SKM-1 (cell line): ENCODE measurements at regions not wholly inside any gene's neighbourhood (a gene's known extent, or its start where the extent isn't known, plus 50 kb on each side); places are given as distances from the start of the nearest gene placed in this dataset.
"Not testable (repeated sequence)": the region's sequence is repeated elsewhere in the genome, so short reads cannot be mapped to it uniquely, and the experiment has no call there.

ENCODE experiments used
- DNase-seq: peaks from one replicate; lab custom pipeline; 2025; ENCODE audit not compliant: unreplicated experiment; lab: John Stamatoyannopoulos, UW

- DNase-seq = no peak
Measured at GRCh38 chr10:3661271-3661670, 123.7 kb downstream of the KLF6 start.

GRCh38 chr10:3660753-3661152 is 124.3 kb downstream of the KLF6 start:
- no peak for DNase-seq

- no peak for DNase-seq
Measured at GRCh38 chr10:3659203-3659917, 125.6 kb downstream of the KLF6 start.

GRCh38 chr10:3658766-3659165 is 126.2 kb downstream of the KLF6 start:
- DNase-seq = no peak

- DNase-seq = no peak
Measured at GRCh38 chr10:3656214-3656613, 128.8 kb downstream of the KLF6 start.

GRCh38 chr10:3655528-3655927 is 129.5 kb downstream of the KLF6 start:
- peak; percentile 56 for DNase-seq

GRCh38 chr10:3654980-3655379 is 130.0 kb downstream of the KLF6 start:
- no peak for DNase-seq

- no peak for DNase-seq
Measured at GRCh38 chr10:3654496-3654895, 130.5 kb downstream of the KLF6 start.

- DNase-seq = not testable (repeated sequence)
Measured at GRCh38 chr10:3653303-3653702, 131.7 kb downstream of the KLF6 start.

- DNase-seq = no peak
Measured at GRCh38 chr10:3652886-3653285, 132.1 kb downstream of the KLF6 start.

GRCh38 chr10:3651969-3652653 is 132.9 kb downstream of the KLF6 start:
- DNase-seq = no peak

GRCh38 chr10:3648576-3648975 is 136.4 kb downstream of the KLF6 start:
- no peak for DNase-seq

GRCh38 chr10:3648170-3648569 is 136.8 kb downstream of the KLF6 start:
- no peak for DNase-seq

GRCh38 chr10:3647074-3647473 is 137.9 kb downstream of the KLF6 start:
- no peak for DNase-seq

- DNase-seq = no peak
Measured at GRCh38 chr10:3645406-3645805, 139.6 kb downstream of the KLF6 start.

- DNase-seq = no peak
Measured at GRCh38 chr10:3640816-3641215, 144.2 kb downstream of the KLF6 start.

- no peak for DNase-seq
Measured at GRCh38 chr10:3639546-3639945, 145.5 kb downstream of the KLF6 start.

- DNase-seq = no peak
Measured at GRCh38 chr10:3636356-3637181, 148.4 kb downstream of the KLF6 start.

- no peak for DNase-seq
Measured at GRCh38 chr10:3635697-3636096, 149.3 kb downstream of the KLF6 start.

- no peak for DNase-seq
Measured at GRCh38 chr10:3635211-3635671, 149.8 kb downstream of the KLF6 start.

GRCh38 chr10:3634646-3635045 is 150.4 kb downstream of the KLF6 start:
- not testable (repeated sequence) for DNase-seq
